ENCODE measurements at regions not wholly inside any gene's neighbourhood (a gene's known extent, or its start where the extent isn't known, plus 50 kb on each side); places are given as distances from the start of the nearest gene placed in this dataset.
A peak's percentile ranks its signal among the peaks of the same experiment; 100 is the strongest.

- no peak for DNase-seq (ENCODE audit: low read depth in 4 of 4, low spot score in 1 of 4)
Observed at GRCh38 chr12:116481726-116482125, 77.5 kb upstream of the MAP1LC3B2 start.

GRCh38 chr12:116482179-116482578 lies 77.0 kb upstream of the MAP1LC3B2 start:
- no peak for DNase-seq (ENCODE audit: low read depth in 4 of 4, low spot score in 1 of 4)

- no peak for DNase-seq (ENCODE audit: low read depth in 4 of 4, low spot score in 1 of 4)
Observed at GRCh38 chr12:116482859-116483258, 76.3 kb upstream of the MAP1LC3B2 start.

- DNase-seq (ENCODE audit: low read depth in 4 of 4, low spot score in 1 of 4) = no peak
Observed at GRCh38 chr12:116483959-116484750, 75.0 kb upstream of the MAP1LC3B2 start.

- no peak for DNase-seq (ENCODE audit: low read depth in 4 of 4, low spot score in 1 of 4)
Observed at GRCh38 chr12:116484807-116485206, 74.4 kb upstream of the MAP1LC3B2 start.

GRCh38 chr12:116489116-116489515 lies 70.1 kb upstream of the MAP1LC3B2 start:
- no peak for DNase-seq (ENCODE audit: low read depth in 4 of 4, low spot score in 1 of 4)

- no peak for DNase-seq (ENCODE audit: low read depth in 4 of 4, low spot score in 1 of 4)
Observed at GRCh38 chr12:116490471-116490870, 68.7 kb upstream of the MAP1LC3B2 start.

GRCh38 chr12:116492703-116493324 lies 66.4 kb upstream of the MAP1LC3B2 start:
- DNase-seq (ENCODE audit: low read depth in 4 of 4, low spot score in 1 of 4) = no peak

- DNase-seq (ENCODE audit: low read depth in 4 of 4, low spot score in 1 of 4) = no peak
Observed at GRCh38 chr12:116495260-116495659, 63.9 kb upstream of the MAP1LC3B2 start.

GRCh38 chr12:116497051-116497591 lies 62.1 kb upstream of the MAP1LC3B2 start:
- DNase-seq (ENCODE audit: low read depth in 4 of 4, low spot score in 1 of 4) = no peak

- DNase-seq (ENCODE audit: low read depth in 4 of 4, low spot score in 1 of 4) = no peak
Observed at GRCh38 chr12:116498471-116498870, 60.7 kb upstream of the MAP1LC3B2 start.

- DNase-seq (ENCODE audit: low read depth in 4 of 4, low spot score in 1 of 4) = no peak
Observed at GRCh38 chr12:116502141-116502725, 56.9 kb upstream of the MAP1LC3B2 start.

GRCh38 chr12:116502989-116503496 lies 56.1 kb upstream of the MAP1LC3B2 start:
- no peak for DNase-seq (ENCODE audit: low read depth in 4 of 4, low spot score in 1 of 4)

- DNase-seq (ENCODE audit: low read depth in 4 of 4, low spot score in 1 of 4) = no peak
Observed at GRCh38 chr12:116504438-116504837, 54.7 kb upstream of the MAP1LC3B2 start.

- no peak for DNase-seq (ENCODE audit: low read depth in 4 of 4, low spot score in 1 of 4)
Observed at GRCh38 chr12:116506697-116507064, 52.5 kb upstream of the MAP1LC3B2 start.

GRCh38 chr12:116508145-116509121 lies 50.7 kb upstream of the MAP1LC3B2 start:
- peak in 1 of 4 experiments; percentile 27 for DNase-seq (ENCODE audit: low read depth in 4 of 4, low spot score in 1 of 4)

Data from stimulated activated CD4-positive, alpha-beta T cell treated with anti-CD3 and anti-CD28 coated beads, Interleukin-1b, Interleukin-23, amount 100 ng/mL, for 24 hours (primary cell).